Stimulated activated effector memory CD8-positive, alpha-beta T cell treated with anti-CD3 and anti-CD28 coated beads, Interleukin-12 subunit alpha, Interleukin-12 subunit beta, amount 100 ng/mL, for 72 hours (primary cell): ENCODE measurements at regions not wholly inside any gene's neighbourhood (a gene's known extent, or its start where the extent isn't known, plus 50 kb on each side); places are given as distances from the start of the nearest gene placed in this dataset.
A peak's percentile ranks its signal among the peaks of the same experiment; 100 is the strongest.

ENCODE experiments used
- ATAC-seq: fragments of 150-1000 bp; cut with Tn5 transposase; 2 replicates; pipeline ENCODE4 v1.10.0; 2021
- DNase-seq, 2 donors: peaks; one replicate each; pipeline ENCODE4 v3.0.0; 2021 to 2022; ENCODE audit warnings: low spot score in 2 of 2
- H3K27ac Mint-ChIP-seq: one replicate; pipeline ENCODE4 v1.8.0; 2022; ENCODE audit warnings: mild to moderate bottlenecking, mixed read lengths
- H3K36me3 Mint-ChIP-seq: one replicate; pipeline ENCODE4 v1.8.0; 2022; ENCODE audit warnings: mild to moderate bottlenecking, mixed read lengths
- H3K4me1 Mint-ChIP-seq: one replicate; pipeline ENCODE4 v1.8.0; 2022; ENCODE audit warnings: mixed read lengths
- H3K4me3 Mint-ChIP-seq: one replicate; pipeline ENCODE4 v1.8.0; 2022; ENCODE audit warnings: mild to moderate bottlenecking, mixed read lengths
- H3K9me3 Mint-ChIP-seq: one replicate; pipeline ENCODE4 v1.8.0; 2022; ENCODE audit warnings: mixed read lengths

GRCh38 chr5:159630545-159630944, 285.7 kb upstream of the ADRA1B start:
- Mint-ChIP-seq H3K36me3 (no peaks in the 10 kb centered on the region), H3K4me1 (no peaks in the 10 kb centered on the region), H3K27ac (no peak overlapping the region), H3K9me3 (no peaks in the 10 kb centered on the region), H3K4me3 (no peak overlapping the region)
- DNase-seq: no peak
- ATAC-seq: no peak

GRCh38 chr5:159631001-159631400, 285.3 kb upstream of the ADRA1B start:
- Mint-ChIP-seq H3K4me1 (no peaks in the 10 kb centered on the region), H3K36me3 (no peaks in the 10 kb centered on the region), H3K9me3 (no peaks in the 10 kb centered on the region), H3K4me3 (no peak overlapping the region), H3K27ac (no peak overlapping the region)
- ATAC-seq (no peak), DNase-seq (no peak)

- no peak overlapping the region for H3K4me3 Mint-ChIP-seq
- peaks cover 7% of the 10 kb centered on the region for H3K9me3 Mint-ChIP-seq
- no peaks in the 10 kb centered on the region for H3K36me3 Mint-ChIP-seq
- no peak for ATAC-seq
- no peak overlapping the region for H3K27ac Mint-ChIP-seq
- no peak for DNase-seq
- no peaks in the 10 kb centered on the region for H3K4me1 Mint-ChIP-seq
Measured at GRCh38 chr5:159632866-159633265, 283.4 kb upstream of the ADRA1B start.

- H3K4me3 Mint-ChIP-seq: no peak overlapping the region
- no peak for ATAC-seq
- H3K36me3 Mint-ChIP-seq: no peaks in the 10 kb centered on the region
- H3K9me3 Mint-ChIP-seq: peaks cover 7% of the 10 kb centered on the region
- no peak for DNase-seq
- no peak overlapping the region for H3K27ac Mint-ChIP-seq
- H3K4me1 Mint-ChIP-seq: no peaks in the 10 kb centered on the region
Measured at GRCh38 chr5:159638481-159638880, 277.8 kb upstream of the ADRA1B start.

- no peaks in the 10 kb centered on the region for H3K4me1 Mint-ChIP-seq
- ATAC-seq (no peak), DNase-seq (no peak)
- no peak overlapping the region for H3K4me3 Mint-ChIP-seq
- H3K9me3 Mint-ChIP-seq: peaks cover 7% of the 10 kb centered on the region
- no peak overlapping the region for H3K27ac Mint-ChIP-seq
- no peaks in the 10 kb centered on the region for H3K36me3 Mint-ChIP-seq
Measured at GRCh38 chr5:159638954-159639559, 277.2 kb upstream of the ADRA1B start.

- H3K4me1 Mint-ChIP-seq: no peaks in the 10 kb centered on the region
- H3K27ac Mint-ChIP-seq: no peak overlapping the region
- DNase-seq (no peak), ATAC-seq (no peak)
- no peak overlapping the region for H3K4me3 Mint-ChIP-seq
- no peaks in the 10 kb centered on the region for H3K36me3 Mint-ChIP-seq
- peaks cover 7% of the 10 kb centered on the region for H3K9me3 Mint-ChIP-seq
Measured at GRCh38 chr5:159639590-159639989, 276.7 kb upstream of the ADRA1B start.

- H3K36me3 Mint-ChIP-seq: no peaks in the 10 kb centered on the region
- no peak overlapping the region for H3K4me3 Mint-ChIP-seq
- H3K27ac Mint-ChIP-seq: no peak overlapping the region
- H3K4me1 Mint-ChIP-seq: no peaks in the 10 kb centered on the region
- no peak for DNase-seq
- peaks cover 7% of the 10 kb centered on the region for H3K9me3 Mint-ChIP-seq
- ATAC-seq: peak; percentile 13
Measured at GRCh38 chr5:159640446-159640845, 275.8 kb upstream of the ADRA1B start.

GRCh38 chr5:159640921-159641320, 275.4 kb upstream of the ADRA1B start:
- Mint-ChIP-seq H3K4me1 (no peaks in the 10 kb centered on the region), H3K4me3 (no peak overlapping the region), H3K9me3 (peaks cover 7% of the 10 kb centered on the region), H3K36me3 (no peaks in the 10 kb centered on the region), H3K27ac (no peak overlapping the region)
- ATAC-seq (no peak), DNase-seq (no peak)

- Mint-ChIP-seq H3K36me3 (no peaks in the 10 kb centered on the region), H3K4me1 (no peaks in the 10 kb centered on the region), H3K4me3 (no peak overlapping the region), H3K9me3 (peaks cover 7% of the 10 kb centered on the region), H3K27ac (no peak overlapping the region)
- ATAC-seq (peak; percentile 16), DNase-seq (no peak)
Measured at GRCh38 chr5:159641371-159642039, 274.8 kb upstream of the ADRA1B start.

- Mint-ChIP-seq H3K4me1 (no peaks in the 10 kb centered on the region), H3K4me3 (no peak overlapping the region), H3K36me3 (no peaks in the 10 kb centered on the region), H3K27ac (no peak overlapping the region), H3K9me3 (peaks cover 2% of the 10 kb centered on the region)
- no peak for ATAC-seq
- no peak for DNase-seq
Measured at GRCh38 chr5:159642379-159642778, 273.9 kb upstream of the ADRA1B start.

- H3K4me1 Mint-ChIP-seq: no peaks in the 10 kb centered on the region
- ATAC-seq: no peak
- DNase-seq: no peak
- no peaks in the 10 kb centered on the region for H3K9me3 Mint-ChIP-seq
- H3K27ac Mint-ChIP-seq: no peak overlapping the region
- H3K36me3 Mint-ChIP-seq: no peaks in the 10 kb centered on the region
- H3K4me3 Mint-ChIP-seq: no peak overlapping the region
Measured at GRCh38 chr5:159644053-159644452, 272.2 kb upstream of the ADRA1B start.

- Mint-ChIP-seq H3K4me3 (no peak overlapping the region), H3K4me1 (no peaks in the 10 kb centered on the region), H3K36me3 (no peaks in the 10 kb centered on the region), H3K9me3 (no peaks in the 10 kb centered on the region), H3K27ac (no peak overlapping the region)
- DNase-seq (no peak), ATAC-seq (no peak)
Measured at GRCh38 chr5:159645179-159645846, 271.0 kb upstream of the ADRA1B start.

- no peak for ATAC-seq
- no peak overlapping the region for H3K4me3 Mint-ChIP-seq
Measured at GRCh38 chr5:159650803-159651202, 265.5 kb upstream of the ADRA1B start.

GRCh38 chr5:159655757-159656409, 260.4 kb upstream of the ADRA1B start:
- Mint-ChIP-seq H3K4me1 (no peaks in the 10 kb centered on the region), H3K27ac (no peak overlapping the region), H3K9me3 (no peaks in the 10 kb centered on the region), H3K4me3 (no peak overlapping the region), H3K36me3 (no peaks in the 10 kb centered on the region)
- DNase-seq (no peak), ATAC-seq (no peak)

More at GRCh38 chr5:159650803-159651202, 265.5 kb upstream of the ADRA1B start:
- Mint-ChIP-seq H3K4me1 (no peaks in the 10 kb centered on the region), H3K36me3 (no peaks in the 10 kb centered on the region), H3K9me3 (no peaks in the 10 kb centered on the region), H3K27ac (no peak overlapping the region)
- no peak for DNase-seq

- no peak overlapping the region for H3K4me3 Mint-ChIP-seq
- no peak for ATAC-seq
- H3K9me3 Mint-ChIP-seq: no peaks in the 10 kb centered on the region
- no peak for DNase-seq
- H3K36me3 Mint-ChIP-seq: no peaks in the 10 kb centered on the region
- H3K4me1 Mint-ChIP-seq: no peaks in the 10 kb centered on the region
- no peak overlapping the region for H3K27ac Mint-ChIP-seq
Measured at GRCh38 chr5:159657298-159657697, 259.0 kb upstream of the ADRA1B start.

- no peaks in the 10 kb centered on the region for H3K36me3 Mint-ChIP-seq
- no peak overlapping the region for H3K27ac Mint-ChIP-seq
- H3K4me3 Mint-ChIP-seq: no peak overlapping the region
- ATAC-seq: no peak
- DNase-seq: no peak
- no peaks in the 10 kb centered on the region for H3K4me1 Mint-ChIP-seq
- no peaks in the 10 kb centered on the region for H3K9me3 Mint-ChIP-seq
Measured at GRCh38 chr5:159657771-159658170, 258.5 kb upstream of the ADRA1B start.
